Stimulated activated CD4-positive, alpha-beta T cell treated with anti-CD3 and anti-CD28 coated beads, Interleukin-2, amount 100 ng/mL, for 48 hours (primary cell): ENCODE measurements at regions not wholly inside any gene's neighbourhood (a gene's known extent, or its start where the extent isn't known, plus 50 kb on each side); places are given as distances from the start of the nearest gene placed in this dataset.
A peak's percentile ranks its signal among the peaks of the same experiment; 100 is the strongest.
"Not testable (repeated sequence)": the region's sequence is repeated elsewhere in the genome, so short reads cannot be mapped to it uniquely, and the experiment has no call there.

Source experiments
- DNase-seq, 2 donors: peaks; one replicate each; pipeline ENCODE4 v3.0.0-alpha.2; 2020

- DNase-seq = not testable (repeated sequence)
Measured at GRCh38 chr5:34096033-34096432, 53.0 kb upstream of the C1QTNF3 start.

GRCh38 chr5:34099891-34100290 is 56.9 kb upstream of the C1QTNF3 start:
- DNase-seq = not testable (repeated sequence)

DNA sequence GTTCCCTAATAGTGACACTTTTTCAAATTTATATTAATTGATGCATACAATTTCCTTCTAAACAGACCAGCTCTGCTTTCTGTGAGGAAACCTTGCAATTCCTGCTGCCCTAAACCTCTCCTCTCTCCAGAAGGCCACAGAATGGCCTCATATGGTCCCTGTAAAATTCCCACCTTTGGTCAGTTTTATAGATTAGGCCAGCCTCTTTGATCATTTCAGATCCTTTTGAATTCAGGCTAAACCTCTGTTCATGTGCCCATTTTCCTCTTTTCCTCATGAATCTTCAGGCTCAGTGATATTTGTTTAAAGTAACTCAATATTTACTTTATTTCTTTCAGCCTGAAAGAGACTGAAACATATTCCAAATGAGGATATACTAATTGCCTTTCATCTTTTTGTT is 58.6 kb upstream of the C1QTNF3 start:
- DNase-seq = not testable (repeated sequence)

- DNase-seq = not testable (repeated sequence)
Measured at GRCh38 chr5:34108897-34109296, 65.9 kb upstream of the C1QTNF3 start.

DNA sequence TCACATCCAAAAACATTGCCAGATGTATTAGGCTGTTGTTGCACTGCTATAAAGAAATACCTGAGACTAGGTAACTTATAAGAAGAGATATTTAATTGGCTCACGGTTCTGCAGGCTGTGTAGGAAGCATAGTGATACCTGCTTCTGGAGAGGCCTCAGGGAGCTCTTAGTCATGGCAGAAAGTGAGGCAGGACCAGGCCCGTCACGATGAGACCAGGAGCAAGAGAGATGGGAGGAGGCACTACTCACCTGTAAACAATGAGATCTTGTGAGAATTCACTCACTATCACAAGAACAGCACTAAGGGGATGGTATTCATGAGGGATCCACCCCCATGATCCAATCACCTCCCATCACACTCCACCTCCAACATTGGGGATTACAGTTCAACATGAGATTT is 81.3 kb upstream of the C1QTNF3 start:
- not testable (repeated sequence) for DNase-seq

GRCh38 chr5:34125354-34125753 is 82.3 kb upstream of the C1QTNF3 start:
- not testable (repeated sequence) for DNase-seq

DNA sequence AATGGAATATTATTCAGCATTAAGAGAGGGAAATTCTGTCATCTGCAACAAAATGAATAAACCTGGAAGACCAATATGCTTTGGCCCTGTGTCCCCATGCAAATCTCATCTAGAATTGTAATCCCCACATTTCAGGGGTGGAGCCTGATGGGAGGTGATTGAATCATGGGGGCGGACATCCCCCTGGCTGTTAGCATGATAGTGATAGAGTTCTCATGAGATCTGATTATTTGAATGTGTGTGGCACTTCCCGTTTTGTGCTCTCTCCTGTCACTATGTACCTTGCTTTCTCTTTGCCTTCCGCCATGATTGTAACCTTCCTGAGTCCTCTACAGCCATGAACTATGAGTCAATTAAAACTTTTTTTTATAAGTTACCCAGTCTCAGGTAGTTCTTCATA is 83.7 kb upstream of the C1QTNF3 start:
- DNase-seq = not testable (repeated sequence)

DNA sequence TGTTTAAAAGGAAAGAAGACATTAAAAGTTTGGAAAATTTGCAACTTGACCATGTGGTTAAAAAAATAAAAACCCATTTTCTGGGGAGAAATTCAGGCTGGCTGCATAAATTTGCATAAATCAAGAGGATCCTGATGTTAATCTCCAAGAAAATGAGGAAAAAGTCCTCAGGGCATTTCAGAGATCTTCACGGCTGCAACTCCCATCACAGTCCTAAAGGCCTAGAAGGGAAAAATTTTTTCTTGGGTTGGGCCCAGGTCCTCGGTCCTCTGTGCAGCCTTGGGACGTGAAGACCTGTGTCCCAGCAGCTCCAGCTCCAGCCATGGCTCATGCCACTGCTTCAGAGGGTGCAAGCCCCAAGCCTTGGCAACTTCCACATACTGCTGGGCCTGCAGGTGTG is 84.8 kb upstream of the C1QTNF3 start:
- DNase-seq = not testable (repeated sequence)

DNA sequence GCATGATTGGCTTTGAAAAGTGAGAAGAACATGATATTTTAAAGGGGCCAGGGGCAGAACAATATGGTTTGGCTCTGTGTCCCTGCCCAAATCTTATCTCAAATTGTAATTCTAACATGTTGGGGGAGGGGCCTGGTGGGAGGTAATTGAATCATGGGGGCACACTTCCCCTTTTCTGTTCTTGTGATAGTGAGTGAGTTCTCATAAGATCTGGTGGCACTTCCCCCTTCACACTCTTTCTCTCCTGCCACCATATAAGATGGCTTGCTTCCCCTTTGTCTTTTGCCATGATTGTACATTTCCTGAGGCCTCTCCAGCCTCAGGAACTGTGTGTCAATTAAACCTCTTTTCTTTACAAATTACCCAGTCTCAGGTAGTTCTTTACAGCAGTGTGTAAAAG is 85.9 kb upstream of the C1QTNF3 start:
- DNase-seq = not testable (repeated sequence)

DNA sequence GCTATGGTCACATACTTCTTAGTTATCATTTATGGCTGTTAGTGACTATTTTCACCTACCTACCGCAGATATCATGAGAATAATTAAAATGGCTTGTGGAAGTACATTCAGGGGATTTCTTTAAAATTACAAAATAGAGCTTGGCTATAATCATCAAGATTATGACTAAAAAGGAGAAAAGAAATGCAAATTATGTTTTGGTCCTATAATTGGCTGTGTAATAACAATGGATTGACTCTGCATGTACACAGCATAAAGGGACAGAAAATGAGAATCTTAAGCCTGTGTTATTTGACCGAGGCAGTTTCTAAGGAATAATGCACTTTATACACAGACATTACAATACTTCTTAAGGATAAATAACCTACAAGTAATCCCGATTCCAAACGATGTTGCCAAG is 112.0 kb upstream of the C1QTNF3 start:
- DNase-seq = not testable (repeated sequence)

DNA sequence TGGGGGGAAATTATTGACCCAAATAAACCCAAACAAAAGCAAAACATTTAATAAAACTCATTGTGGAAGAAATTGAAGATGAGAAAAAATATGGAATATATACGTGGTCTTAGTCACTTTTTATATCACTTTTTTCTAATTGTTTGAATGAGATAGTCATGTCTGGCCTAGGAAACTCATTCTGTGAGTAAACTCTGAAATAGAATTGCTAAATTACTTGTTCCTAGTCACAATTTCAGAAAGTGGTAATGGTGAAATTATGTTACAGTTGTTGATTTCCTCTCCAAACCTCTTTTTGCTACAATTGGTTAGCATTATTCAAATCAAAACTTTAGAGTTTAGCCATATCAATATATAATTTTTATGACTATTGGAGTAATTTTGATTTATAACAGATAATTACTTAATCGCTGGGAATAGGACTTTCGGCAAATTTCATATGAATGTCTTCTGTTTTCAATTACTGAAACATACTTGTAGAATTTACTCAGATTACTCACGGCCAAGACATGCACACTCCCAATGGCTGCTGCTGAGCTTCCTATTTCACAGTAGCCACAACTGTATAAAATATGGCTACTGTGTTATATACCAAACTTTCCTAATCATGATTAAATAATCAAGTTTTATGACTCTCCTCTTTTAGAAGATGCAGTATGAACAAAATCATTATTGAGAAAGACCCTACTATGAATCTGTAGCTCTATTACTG is 113.8 kb upstream of the C1QTNF3 start:
- DNase-seq = not testable (repeated sequence)

GRCh38 chr5:34160904-34161303 is 117.9 kb upstream of the C1QTNF3 start:
- not testable (repeated sequence) for DNase-seq

- not testable (repeated sequence) for DNase-seq
Measured at GRCh38 chr5:34171398-34171797, 128.4 kb upstream of the C1QTNF3 start.

DNA sequence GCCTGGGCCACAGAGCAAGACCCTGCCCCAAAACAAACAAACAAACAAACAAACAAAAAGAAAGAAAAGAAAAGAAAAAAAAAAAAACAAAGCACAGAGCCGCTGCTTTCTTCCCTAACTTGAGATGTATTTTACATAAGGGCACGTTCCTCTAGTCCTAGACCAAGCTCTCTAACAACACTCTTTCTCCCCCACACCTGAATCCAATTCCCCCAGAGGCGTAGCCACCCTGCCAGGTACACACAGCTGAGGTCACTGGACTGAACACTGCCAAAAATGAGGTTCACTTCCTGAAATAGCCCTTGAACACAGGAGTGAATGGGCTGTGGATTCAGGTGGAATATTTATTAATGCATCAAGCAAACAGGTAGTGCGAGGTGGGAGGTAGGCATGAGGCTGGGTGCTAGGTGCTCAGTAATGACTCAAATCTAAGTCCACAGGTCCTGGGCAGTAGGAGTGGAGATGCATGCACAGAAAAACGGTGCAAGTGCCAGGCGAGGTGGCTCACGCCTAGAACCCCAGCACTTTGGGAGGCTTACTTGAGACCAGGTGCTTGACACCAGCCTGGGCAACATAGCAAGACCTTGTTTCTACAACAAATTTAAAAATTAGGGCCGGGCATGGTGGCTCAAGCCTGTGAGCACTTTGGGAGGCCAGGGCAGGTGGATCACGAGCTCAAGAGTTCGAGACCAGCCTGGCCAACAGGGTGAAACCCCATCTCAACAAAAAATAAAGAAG is 136.6 kb upstream of the C1QTNF3 start:
- DNase-seq = not testable (repeated sequence)

- DNase-seq = not testable (repeated sequence)
Measured at GRCh38 chr5:34180225-34180624, 137.2 kb upstream of the C1QTNF3 start.

GRCh38 chr5:34180940-34181614 is 138.1 kb upstream of the C1QTNF3 start:
- not testable (repeated sequence) for DNase-seq

GRCh38 chr5:34185005-34185404 is 142.0 kb upstream of the C1QTNF3 start:
- DNase-seq = not testable (repeated sequence)

DNA sequence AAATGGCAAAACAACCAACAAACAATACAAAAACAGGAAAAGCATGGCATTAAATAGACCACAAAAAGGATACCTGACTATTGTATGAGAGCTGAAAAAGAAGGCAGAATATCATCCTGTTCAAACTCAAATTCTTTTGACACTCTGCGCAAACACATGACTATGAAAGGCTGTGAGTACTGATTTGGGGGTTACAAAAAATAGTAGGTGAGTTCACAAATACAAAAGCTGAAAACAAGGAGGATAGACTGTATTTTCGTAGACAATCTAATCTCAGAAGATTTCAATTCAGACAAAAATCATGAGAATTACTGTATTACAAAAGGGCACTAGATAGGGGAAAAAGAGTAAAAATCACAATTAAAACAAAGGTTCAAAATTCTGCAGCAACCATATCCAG is 142.6 kb upstream of the C1QTNF3 start:
- not testable (repeated sequence) for DNase-seq

DNA sequence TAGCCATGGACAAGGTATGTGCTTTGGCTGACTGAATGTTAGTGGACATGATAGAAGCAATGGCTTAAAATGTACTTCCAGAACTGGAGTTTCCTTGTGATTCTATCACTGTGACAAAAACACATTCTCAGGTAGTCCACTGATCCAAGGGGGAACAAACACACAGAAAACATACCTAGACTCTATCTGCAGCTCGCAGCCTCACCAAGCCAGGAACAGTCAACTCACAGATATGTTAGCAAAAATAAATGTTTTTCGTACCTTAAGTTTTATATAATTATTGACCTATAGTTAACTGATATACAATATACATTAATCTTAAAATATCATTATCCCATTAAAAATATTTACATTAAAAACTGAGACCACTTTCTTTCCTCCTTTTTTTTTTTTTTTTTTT is 143.1 kb upstream of the C1QTNF3 start:
- not testable (repeated sequence) for DNase-seq

DNA sequence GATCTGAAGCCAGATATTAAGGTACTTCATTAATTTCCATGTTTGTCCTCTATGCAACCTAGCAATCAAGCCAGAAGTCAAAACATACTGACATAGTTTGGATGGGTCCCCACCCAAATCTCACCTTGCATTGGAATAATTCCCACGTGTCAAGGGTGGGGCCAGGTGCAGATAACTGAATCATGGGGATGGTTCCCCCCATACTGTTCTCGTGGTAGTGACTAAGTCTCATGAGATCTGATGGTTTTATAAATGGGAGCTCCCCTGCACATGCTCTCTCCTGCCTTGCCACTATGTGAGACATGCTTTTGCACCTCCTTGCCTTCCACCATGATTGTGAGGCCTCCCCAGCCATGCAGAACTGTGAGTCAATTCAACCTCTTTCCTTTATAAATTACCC is 143.9 kb upstream of the C1QTNF3 start:
- not testable (repeated sequence) for DNase-seq

- DNase-seq = not testable (repeated sequence)
Measured at GRCh38 chr5:34187441-34187840, 144.4 kb upstream of the C1QTNF3 start.

- peak; percentile 41 to 73 for DNase-seq
Measured at GRCh38 chr5:34188001-34188822, 145.2 kb upstream of the C1QTNF3 start.

DNA sequence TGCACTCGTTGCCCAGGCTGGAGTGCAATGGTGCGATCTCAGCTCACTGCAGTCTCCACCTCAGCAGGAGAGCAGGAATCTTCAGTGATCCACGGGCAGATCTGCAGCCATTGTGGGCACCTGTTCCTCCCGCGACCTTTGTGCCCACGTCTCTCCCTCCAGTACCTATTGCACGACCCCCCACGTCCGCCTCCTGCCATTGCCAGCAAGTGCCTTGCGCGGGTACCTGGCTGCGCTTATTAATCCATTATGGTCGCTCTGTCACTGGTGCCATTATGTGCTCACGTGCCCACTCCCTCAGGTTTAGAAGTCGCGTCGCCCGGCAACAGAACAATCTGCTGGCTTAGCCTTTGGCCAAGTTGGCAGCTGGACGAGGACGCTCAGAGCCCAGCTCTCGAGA is 146.2 kb upstream of the C1QTNF3 start:
- not testable (repeated sequence) for DNase-seq
